Limb (tissue), 2 donors: ENCODE measurements at regions not wholly inside any gene's neighbourhood (a gene's known extent, or its start where the extent isn't known, plus 50 kb on each side); places are given as distances from the start of the nearest gene placed in this dataset.

ENCODE experiments used
- DNase-seq, 2 donors: peaks; one replicate each; pipeline ENCODE4 v3.0.0-alpha.2; 2016; ENCODE audit errors: extremely low spot score in 2 of 2

GRCh38 chr1:81406292-81406999 is 394.3 kb upstream of the ADGRL2 start:
- DNase-seq = no peak

GRCh38 chr1:81398041-81398440 is 402.7 kb upstream of the ADGRL2 start:
- DNase-seq = no peak

- DNase-seq = no peak
Measured at GRCh38 chr1:81392526-81393226, 408.1 kb upstream of the ADGRL2 start.

- no peak for DNase-seq
Measured at GRCh38 chr1:81391125-81391828, 409.5 kb upstream of the ADGRL2 start.

GRCh38 chr1:81388435-81388834 is 412.3 kb upstream of the ADGRL2 start:
- no peak for DNase-seq

GRCh38 chr1:81387446-81387845 is 413.3 kb upstream of the ADGRL2 start:
- no peak for DNase-seq

- no peak for DNase-seq
Measured at GRCh38 chr1:81382561-81382960, 418.2 kb upstream of the ADGRL2 start.

GRCh38 chr1:81381881-81382280 is 418.9 kb upstream of the ADGRL2 start:
- no peak for DNase-seq

- peak in 1 of 2 donors; percentile 21 for DNase-seq
Measured at GRCh38 chr1:81380436-81380835, 420.3 kb upstream of the ADGRL2 start.

- no peak for DNase-seq
Measured at GRCh38 chr1:81379430-81379829, 421.3 kb upstream of the ADGRL2 start.

GRCh38 chr1:81377406-81377805 is 423.3 kb upstream of the ADGRL2 start:
- no peak for DNase-seq

- DNase-seq = no peak
Measured at GRCh38 chr1:81375884-81376548, 424.7 kb upstream of the ADGRL2 start.

- no peak for DNase-seq
Measured at GRCh38 chr1:81374481-81374880, 426.3 kb upstream of the ADGRL2 start.

GRCh38 chr1:81371864-81372263 is 428.9 kb upstream of the ADGRL2 start:
- DNase-seq = no peak

- peak in 1 of 2 donors; percentile 72 for DNase-seq
Measured at GRCh38 chr1:81369833-81370232, 430.9 kb upstream of the ADGRL2 start.

- DNase-seq = peak in 1 of 2 donors; percentile 17
Measured at GRCh38 chr1:81366173-81366572, 434.6 kb upstream of the ADGRL2 start.

GRCh38 chr1:81364088-81364487 is 436.6 kb upstream of the ADGRL2 start:
- DNase-seq = no peak

GRCh38 chr1:81358151-81358550 is 442.6 kb upstream of the ADGRL2 start:
- DNase-seq = no peak

- no peak for DNase-seq
Measured at GRCh38 chr1:81351864-81352263, 448.9 kb upstream of the ADGRL2 start.

- DNase-seq = no peak
Measured at GRCh38 chr1:81349194-81349965, 451.4 kb upstream of the ADGRL2 start.

GRCh38 chr1:81345110-81345509 is 455.6 kb upstream of the ADGRL2 start:
- no peak for DNase-seq
